HepG2 (cell line): ENCODE measurements at regions not wholly inside any gene's neighbourhood (a gene's known extent, or its start where the extent isn't known, plus 50 kb on each side); places are given as distances from the start of the nearest gene placed in this dataset.

Experiments used
- EZH2 ChIP-seq: conservative IDR thresholded peaks from 2 replicates; pipeline ENCODE4 v1.6.1; 2012; ENCODE audit warnings: mild to moderate bottlenecking, low read depth, low read length, moderate library complexity
- IRF1 ChIP-seq: sonication (generic); formaldehyde crosslinking; IDR thresholded peaks from 2 replicates; pipeline ENCODE4 v1.4.0; 2020; ENCODE audit warnings: low read depth, mild to moderate bottlenecking, missing genetic modification reagents
- MAFF ChIP-seq: IDR thresholded peaks from 2 replicates; pipeline ENCODE4 v1.6.1; 2011; ENCODE audit warnings: low read depth, low read length, improper control_type of control experiment
- NFE2 ChIP-seq: sonication (generic); formaldehyde crosslinking; IDR thresholded peaks from 2 replicates; pipeline ENCODE4 v1.4.0; 2020; ENCODE audit warnings: missing genetic modification reagents
- POLR2AphosphoS2 ChIP-seq: IDR thresholded peaks from 2 replicates; pipeline ENCODE4 v1.6.1; 2011; ENCODE audit warnings: low read depth, low read length, improper control_type of control experiment
- RARG ChIP-seq: sonication (generic); formaldehyde crosslinking; IDR thresholded peaks from 2 replicates; pipeline ENCODE4 v1.4.0; 2020; ENCODE audit warnings: low read depth, mild to moderate bottlenecking, missing genetic modification reagents
- SOX5 ChIP-seq: IDR thresholded peaks from 2 replicates; pipeline ENCODE4 v1.6.1; 2016; ENCODE audit warnings: borderline replicate concordance
- SP1 ChIP-seq, 2 experiments: fragments of 450-650 bp in 1 of 2; sonication (generic) in 1 of 2; formaldehyde crosslinking in 1 of 2; IDR thresholded peaks; 2 replicates each; pipeline versions ENCODE4 v1.4.0 to v1.6.1; 2016 to 2020; ENCODE audit warnings: missing genetic modification reagents in 1 of 2
- ZNF3 ChIP-seq: IDR thresholded peaks from 2 replicates; pipeline ENCODE4 v1.7.0; 2017; ENCODE audit warnings: inconsistent platforms
- ZNF552 ChIP-seq: sonication (generic); formaldehyde crosslinking; IDR thresholded peaks from 2 replicates; pipeline ENCODE4 v1.9.0; 2022; ENCODE audit warnings: missing genetic modification reagents, mild to moderate bottlenecking, borderline replicate concordance
- TF ChIP-seq, protein P1 (sequence below): sonication (generic); formaldehyde crosslinking; IDR thresholded peaks from 2 replicates; pipeline ENCODE4 v1.8.0; 2022; ENCODE audit warnings: mild to moderate bottlenecking, missing genetic modification reagents, borderline replicate concordance
- TF ChIP-seq, protein P2 (sequence below): sonication (generic); formaldehyde crosslinking; IDR thresholded peaks from 2 replicates; pipeline ENCODE4 v1.8.0; 2022; ENCODE audit warnings: missing genetic modification reagents, mild to moderate bottlenecking, inconsistent platforms, borderline replicate concordance
- TF ChIP-seq, protein P3 (sequence below): sonication (generic); formaldehyde crosslinking; IDR thresholded peaks from 2 replicates; pipeline ENCODE4 v1.8.0; 2022; ENCODE audit warnings: mild to moderate bottlenecking, missing genetic modification reagents, moderate library complexity

- TF ChIP-seq SP1 (IDR thresholded peaks at IDR 0.05), result no peak
- no peak for TF ChIP-seq SP1 (CRISPR knock-in tag; IDR thresholded peaks at IDR 0.05)
- TF ChIP-seq, protein P1, sequence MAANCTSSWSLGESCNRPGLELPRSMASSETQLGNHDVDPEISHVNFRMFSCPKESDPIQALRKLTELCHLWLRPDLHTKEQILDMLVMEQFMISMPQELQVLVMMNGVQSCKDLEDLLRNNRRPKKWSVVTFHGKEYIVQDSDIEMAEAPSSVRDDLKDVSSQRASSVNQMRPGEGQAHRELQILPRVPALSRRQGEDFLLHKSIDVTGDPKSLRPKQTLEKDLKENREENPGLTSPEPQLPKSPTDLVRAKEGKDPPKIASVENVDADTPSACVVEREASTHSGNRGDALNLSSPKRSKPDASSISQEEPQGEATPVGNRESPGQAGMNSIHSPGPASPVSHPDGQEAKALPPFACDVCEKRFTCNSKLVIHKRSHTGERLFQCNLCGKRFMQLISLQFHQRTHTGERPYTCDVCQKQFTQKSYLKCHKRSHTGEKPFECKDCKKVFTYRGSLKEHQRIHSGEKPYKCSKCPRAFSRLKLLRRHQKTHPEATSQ (CRISPR knock-in tag), result no peak
- no peak for TF ChIP-seq MAFF
- no peak for TF ChIP-seq SOX5 (CRISPR knock-in tag)
- no peak for TF ChIP-seq IRF1 (CRISPR knock-in tag)
- no peak for TF ChIP-seq EZH2
- TF ChIP-seq, protein P2, sequence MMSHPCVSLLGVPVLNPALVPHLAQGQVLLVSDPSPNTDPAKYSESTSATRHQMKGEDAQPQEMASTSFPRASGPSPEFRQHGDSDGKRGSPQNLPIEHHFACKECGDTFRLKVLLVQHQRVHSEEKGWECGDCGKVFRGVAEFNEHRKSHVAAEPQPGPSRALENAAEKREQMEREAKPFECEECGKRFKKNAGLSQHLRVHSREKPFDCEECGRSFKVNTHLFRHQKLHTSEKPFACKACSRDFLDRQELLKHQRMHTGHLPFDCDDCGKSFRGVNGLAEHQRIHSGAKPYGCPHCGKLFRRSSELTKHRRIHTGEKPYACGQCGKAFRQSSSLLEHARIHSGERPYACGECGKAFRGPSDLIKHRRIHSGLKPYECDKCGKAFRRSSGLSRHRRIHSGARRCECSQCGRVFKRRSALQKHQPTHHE (CRISPR knock-in tag), result no peak
- TF ChIP-seq NFE2 (CRISPR knock-in tag), result no peak
- TF ChIP-seq, protein P3, sequence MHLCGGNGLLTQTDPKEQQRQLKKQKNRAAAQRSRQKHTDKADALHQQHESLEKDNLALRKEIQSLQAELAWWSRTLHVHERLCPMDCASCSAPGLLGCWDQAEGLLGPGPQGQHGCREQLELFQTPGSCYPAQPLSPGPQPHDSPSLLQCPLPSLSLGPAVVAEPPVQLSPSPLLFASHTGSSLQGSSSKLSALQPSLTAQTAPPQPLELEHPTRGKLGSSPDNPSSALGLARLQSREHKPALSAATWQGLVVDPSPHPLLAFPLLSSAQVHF (CRISPR knock-in tag), result no peak
- no peak for TF ChIP-seq POLR2AphosphoS2
- TF ChIP-seq RARG (CRISPR knock-in tag), result no peak
- TF ChIP-seq ZNF552 (CRISPR knock-in tag), result no peak
- no peak for TF ChIP-seq ZNF3
Observed at GRCh38 chr3:107915706-107916105, 175.1 kb downstream of the CD47 start.
